HG03066 (cell line): ENCODE measurements at regions not wholly inside any gene's neighbourhood (a gene's known extent, or its start where the extent isn't known, plus 50 kb on each side); places are given as distances from the start of the nearest gene placed in this dataset.

ENCODE experiments used
- ATAC-seq: cut with Tn5 transposase; IDR thresholded peaks from one replicate; pipeline ENCODE4 v1.9.1; 2021; ENCODE audit warnings: low read depth; ENCODE audit not compliant: unreplicated experiment

DNA sequence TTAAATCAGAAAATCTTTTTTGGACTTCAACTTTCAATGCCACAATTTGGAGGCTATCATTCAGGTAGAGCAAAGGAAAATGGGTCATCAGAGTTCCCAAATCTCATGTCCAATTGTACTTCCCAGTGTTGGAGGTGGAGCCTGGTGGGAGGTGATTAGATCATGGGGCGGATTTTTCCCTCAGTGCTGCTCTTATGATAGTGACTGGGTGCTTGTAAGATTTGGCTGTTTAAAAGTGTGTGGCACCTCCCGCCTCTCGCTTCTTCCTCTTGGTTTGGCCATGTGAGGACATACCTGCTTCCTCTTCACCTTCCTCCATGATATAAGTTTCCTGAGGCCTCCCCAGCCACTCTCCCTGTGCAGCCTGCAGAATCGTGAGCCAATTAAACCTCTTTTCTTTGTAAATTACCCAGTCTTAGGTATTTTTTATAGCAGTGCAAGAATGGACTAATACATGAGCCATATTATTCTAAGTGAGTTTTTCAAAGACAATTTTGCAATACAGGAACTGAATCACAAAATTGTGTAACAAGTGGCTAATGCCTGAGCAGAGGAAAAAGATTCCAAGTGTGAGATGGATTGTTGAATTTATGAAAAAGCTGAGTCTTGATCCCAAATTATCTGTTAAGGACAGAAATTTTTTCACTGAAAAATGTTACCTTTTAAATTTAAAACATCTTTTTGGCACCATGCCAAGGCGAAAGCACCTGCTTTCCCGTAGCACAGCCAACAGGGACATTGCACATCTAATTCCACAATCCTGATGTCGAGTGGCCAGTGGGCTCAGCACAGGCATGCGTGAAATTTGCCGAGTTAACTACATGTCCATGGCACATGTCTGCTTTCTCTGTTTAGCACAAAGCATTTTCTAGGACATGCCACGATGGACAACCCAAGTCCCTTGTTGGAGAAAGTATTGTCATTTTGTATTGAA lies 150.9 kb downstream of the COL6A3 start:
- ATAC-seq: no peak

DNA sequence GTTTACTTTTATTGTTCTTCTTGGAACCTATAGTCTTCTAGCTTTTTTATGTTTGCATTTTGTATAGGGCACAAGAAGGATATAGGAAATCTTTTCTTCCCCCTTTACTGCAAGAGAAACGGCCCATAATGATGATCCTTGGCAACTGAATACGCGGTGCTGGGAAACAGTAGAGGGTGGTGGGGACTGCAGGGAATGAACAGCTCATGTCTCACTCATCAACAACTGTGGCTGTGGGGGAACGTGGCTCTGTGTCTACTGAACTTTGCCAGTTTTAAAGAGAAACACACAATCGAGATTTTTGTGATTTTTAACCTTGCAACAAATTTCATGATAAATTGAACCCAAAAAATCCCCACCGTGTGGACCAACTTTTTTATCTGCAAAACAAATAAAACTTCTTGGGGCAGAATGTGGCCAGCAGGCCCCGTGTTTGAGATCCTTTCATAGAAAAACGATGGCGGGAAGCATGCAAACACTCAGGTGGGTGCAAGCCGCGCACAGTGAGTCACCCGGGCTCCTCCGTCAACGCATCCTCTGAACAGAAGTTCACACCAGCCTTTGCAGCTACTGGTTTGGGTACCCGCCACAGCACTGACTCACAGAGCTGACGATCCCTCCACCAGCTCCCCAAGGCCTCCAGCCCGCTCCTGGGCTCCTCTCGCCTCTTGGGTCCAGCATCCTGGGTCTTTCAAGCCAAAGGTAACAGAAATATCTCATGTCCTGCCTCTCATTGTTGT lies 149.3 kb downstream of the COL6A3 start:
- no peak for ATAC-seq

DNA sequence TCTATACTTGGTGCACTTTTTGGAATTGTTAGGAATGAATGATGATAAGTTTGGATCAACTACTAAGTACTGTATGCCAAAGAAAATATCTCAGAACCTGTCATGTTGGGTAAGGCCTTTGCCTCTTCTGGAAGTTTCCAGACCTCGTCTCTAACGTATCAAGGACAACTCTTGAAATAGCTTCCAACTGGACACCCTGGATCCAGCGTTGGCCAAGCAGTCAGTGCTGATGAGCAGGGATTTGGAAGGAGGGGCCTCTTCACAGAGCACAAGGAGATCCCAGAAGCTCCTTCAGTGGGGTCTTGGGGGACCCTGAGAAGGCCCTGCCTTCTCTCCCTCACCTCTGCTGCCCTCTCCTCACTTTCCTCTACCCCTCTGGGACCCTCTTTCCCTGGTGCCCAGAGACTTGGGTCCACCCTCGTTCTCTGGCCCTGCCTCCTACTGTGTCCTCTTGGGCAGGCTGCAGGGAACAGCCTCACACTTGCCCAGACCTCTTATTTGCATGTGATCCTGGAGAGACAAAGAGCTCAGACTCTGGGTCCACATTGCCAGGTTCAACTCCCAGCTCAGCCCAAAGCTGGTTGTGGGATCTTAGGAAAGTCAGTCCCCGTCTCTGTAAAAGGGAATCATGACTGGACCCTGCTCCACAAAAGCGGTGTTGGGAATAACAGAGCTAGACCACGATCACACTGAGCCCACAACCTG lies 145.8 kb downstream of the COL6A3 start:
- no peak for ATAC-seq

- ATAC-seq: no peak
These were observed 144.7 kb downstream of the COL6A3 start for GRCh38 chr2:237269138-237269875.

- no peak for ATAC-seq
These were observed 143.4 kb downstream of the COL6A3 start for GRCh38 chr2:237270520-237270919.

DNA sequence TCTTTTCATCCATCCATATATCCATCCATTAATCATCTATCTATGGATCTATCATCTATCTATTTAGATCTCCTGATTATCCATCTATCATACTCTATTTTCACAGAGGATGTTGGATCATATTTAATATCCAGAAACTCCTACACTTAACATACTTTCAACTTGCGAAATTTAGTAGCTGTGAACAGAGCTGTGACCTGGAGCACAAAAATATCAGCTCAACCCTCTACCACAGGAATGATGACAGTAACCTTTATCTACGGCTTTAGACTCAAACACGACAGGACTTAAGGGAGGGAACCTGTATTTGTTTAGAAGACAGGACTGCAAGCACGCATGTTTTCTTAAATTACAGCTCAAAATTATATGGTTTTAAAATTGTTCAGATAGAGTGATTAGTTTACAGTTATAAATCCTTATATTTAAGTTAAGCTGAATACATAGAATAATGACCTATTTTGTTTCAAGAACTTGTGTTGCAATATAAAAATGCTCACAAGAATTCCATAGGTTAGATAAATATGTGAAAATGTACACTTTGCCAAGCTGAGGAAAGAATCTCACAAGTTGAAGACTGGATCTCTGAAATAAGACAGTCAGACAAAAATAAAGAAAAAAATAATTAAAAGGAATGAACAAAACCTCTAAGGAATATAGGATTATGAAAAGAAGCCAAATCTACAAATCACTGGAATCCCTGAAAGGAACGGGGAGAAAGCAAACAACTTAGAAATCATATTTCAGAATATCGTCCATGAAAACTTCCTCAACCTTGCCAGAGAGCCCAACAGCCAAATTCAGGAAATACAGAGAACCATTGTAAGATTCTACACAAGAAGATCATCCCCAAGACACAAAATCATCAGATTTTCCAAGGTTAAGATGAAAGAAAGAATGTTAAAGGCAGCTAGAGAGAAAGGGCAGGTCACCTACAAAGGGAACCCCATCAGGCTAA lies 142.0 kb downstream of the COL6A3 start:
- no peak for ATAC-seq
